Upper lobe of left lung (tissue), 4 donors: ENCODE measurements at regions not wholly inside any gene's neighbourhood (a gene's known extent, or its start where the extent isn't known, plus 50 kb on each side); places are given as distances from the start of the nearest gene placed in this dataset.

Source experiments
- EP300 ChIP-seq, 4 donors: sonication (generic); formaldehyde crosslinking; IDR thresholded peaks; one replicate each; pipeline ENCODE4 v1.5.1; 2017; ENCODE audit warnings: antibody characterized with exemption in 4 of 4, control low read depth in 2 of 4
- POLR2A ChIP-seq, 4 donors: fragments of 450-650 bp; IDR thresholded peaks; one replicate each; pipeline ENCODE4 v1.5.1; 2016 to 2017; ENCODE audit warnings: antibody characterized with exemption in 4 of 4, mild to moderate bottlenecking in 2 of 4
- TF ChIP-seq, protein P1 (sequence below), 6 experiments: fragments of 450-650 bp in 4 of 6; fragments of 200-600 bp in 2 of 6; sonication (generic) in 2 of 6; IDR thresholded peaks; one replicate each; pipeline ENCODE4 v1.5.1; 2016 to 2019; ENCODE audit warnings: antibody characterized with exemption in 6 of 6

- TF ChIP-seq, protein P1, sequence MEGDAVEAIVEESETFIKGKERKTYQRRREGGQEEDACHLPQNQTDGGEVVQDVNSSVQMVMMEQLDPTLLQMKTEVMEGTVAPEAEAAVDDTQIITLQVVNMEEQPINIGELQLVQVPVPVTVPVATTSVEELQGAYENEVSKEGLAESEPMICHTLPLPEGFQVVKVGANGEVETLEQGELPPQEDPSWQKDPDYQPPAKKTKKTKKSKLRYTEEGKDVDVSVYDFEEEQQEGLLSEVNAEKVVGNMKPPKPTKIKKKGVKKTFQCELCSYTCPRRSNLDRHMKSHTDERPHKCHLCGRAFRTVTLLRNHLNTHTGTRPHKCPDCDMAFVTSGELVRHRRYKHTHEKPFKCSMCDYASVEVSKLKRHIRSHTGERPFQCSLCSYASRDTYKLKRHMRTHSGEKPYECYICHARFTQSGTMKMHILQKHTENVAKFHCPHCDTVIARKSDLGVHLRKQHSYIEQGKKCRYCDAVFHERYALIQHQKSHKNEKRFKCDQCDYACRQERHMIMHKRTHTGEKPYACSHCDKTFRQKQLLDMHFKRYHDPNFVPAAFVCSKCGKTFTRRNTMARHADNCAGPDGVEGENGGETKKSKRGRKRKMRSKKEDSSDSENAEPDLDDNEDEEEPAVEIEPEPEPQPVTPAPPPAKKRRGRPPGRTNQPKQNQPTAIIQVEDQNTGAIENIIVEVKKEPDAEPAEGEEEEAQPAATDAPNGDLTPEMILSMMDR (IDR thresholded peaks at IDR 0.05), result no peak
- TF ChIP-seq POLR2A (IDR thresholded peaks at IDR 0.05) (no peak), EP300 (IDR thresholded peaks at IDR 0.05) (no peak)
Observed at GRCh38 chr21:16154321-16154720, 424.5 kb downstream of the USP25 start.
